HG02610 (cell line): ENCODE measurements at regions not wholly inside any gene's neighbourhood (a gene's known extent, or its start where the extent isn't known, plus 50 kb on each side); places are given as distances from the start of the nearest gene placed in this dataset.
A peak's percentile ranks its signal among the peaks of the same experiment; 100 is the strongest.
"Not testable (repeated sequence)": the region's sequence is repeated elsewhere in the genome, so short reads cannot be mapped to it uniquely, and the experiment has no call there.

Experiments used
- ATAC-seq: cut with Tn5 transposase; IDR thresholded peaks from one replicate; pipeline ENCODE4 v1.9.1; 2021; ENCODE audit warnings: mild to moderate bottlenecking, moderate library complexity; ENCODE audit not compliant: unreplicated experiment

DNA sequence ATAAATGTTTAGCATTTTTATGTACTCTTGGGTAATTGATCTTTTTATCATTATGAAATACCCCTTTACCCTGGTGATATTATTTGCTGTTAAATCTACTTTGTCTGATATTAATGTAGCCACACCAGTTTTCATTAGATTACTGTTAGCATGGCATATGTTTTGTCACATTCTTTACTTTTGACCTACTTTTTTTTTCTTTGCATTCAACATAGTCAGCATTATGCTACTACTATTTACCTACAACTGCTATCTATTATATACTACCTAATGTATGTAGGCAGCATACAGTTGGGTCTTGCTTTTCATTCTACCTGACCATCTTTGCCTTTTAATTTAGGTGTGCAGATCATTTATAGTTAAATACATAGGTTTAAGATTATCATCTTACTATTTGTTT lies 1429.6 kb upstream of the ALCAM start:
- ATAC-seq, result no peak

DNA sequence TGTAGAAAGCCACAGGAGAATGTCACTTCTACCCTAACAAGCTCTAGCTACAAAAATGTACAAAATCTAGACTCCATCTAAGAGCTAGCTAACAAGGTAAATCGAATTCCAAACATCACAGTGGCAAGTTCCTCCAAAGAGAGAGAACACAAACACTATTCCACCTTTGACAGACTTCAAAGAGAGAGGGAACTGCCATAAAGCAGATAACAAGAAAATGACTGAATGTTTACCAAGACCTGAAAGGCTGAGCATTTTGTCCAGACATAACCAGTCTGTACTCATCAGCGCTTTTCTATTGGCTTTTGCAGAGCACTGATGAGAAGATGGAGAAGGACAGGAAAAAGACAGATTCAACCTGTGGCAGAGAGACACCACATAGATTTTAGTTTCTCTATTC lies 1419.6 kb upstream of the ALCAM start:
- ATAC-seq, result no peak

DNA sequence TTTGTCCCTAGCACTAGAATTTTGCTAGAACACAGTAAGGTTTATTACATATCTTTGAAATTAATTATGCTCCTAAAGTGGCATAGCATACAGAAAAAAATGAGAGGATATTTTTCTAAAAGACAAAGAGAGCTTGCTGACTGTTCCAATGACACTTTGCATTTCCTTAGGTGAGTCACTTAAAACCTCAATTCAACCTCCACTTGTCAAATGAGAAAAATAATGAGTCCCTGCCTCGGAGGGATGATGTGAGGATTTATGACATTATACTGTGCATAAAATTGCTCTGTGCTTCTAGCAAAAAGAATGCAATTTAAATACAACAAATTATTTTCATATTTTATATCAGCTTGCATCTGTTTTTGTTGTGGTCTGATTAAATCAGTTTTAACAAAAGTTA lies 1417.0 kb upstream of the ALCAM start:
- no peak for ATAC-seq

GRCh38 chr3:103950676-103951075 lies 1416.0 kb upstream of the ALCAM start:
- ATAC-seq, result no peak

- ATAC-seq, result no peak
Measured at GRCh38 chr3:103953796-103954195, 1412.9 kb upstream of the ALCAM start.

DNA sequence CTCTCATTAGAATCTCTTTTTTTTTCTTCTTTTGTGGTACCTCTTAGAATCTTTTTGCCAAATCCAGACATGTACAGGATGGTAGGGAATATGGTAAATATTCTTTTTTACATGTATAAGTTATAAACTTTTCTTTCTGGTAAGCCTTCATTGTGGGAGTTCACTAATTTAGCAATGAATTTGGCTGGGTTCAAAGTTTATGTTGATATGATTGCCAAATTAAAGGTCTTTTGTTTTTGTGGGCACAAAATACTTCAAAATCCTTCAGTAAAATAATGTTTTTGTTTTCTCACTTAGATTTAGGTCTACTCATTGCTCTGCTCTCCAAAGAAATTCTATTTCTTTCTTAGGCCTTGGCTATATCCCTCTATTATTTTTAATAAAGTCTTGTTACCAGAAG lies 1405.9 kb upstream of the ALCAM start:
- ATAC-seq, result no peak

DNA sequence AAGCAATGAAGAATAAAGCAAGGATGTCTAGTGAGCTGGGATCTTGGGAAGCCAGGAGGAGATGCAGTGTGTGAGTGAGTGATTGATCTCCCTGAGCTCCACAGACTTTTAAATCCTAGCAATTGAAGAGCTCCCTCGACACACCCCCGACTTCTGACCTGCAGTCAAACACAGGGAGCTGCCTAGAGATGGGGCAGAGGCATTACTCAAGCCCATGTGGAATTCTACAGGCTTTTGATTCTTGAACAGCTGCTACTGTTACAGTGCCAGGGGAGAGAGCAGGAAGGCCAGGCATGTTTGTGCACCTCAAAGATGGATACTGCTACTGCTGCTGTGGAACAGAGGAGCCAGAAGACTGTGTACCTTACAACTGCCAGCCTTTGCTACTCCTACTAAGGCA lies 1403.1 kb upstream of the ALCAM start:
- ATAC-seq, result no peak

- no peak for ATAC-seq
Measured at GRCh38 chr3:103965764-103966163, 1400.9 kb upstream of the ALCAM start.

GRCh38 chr3:103966749-103967148 lies 1400.0 kb upstream of the ALCAM start:
- ATAC-seq, result no peak

DNA sequence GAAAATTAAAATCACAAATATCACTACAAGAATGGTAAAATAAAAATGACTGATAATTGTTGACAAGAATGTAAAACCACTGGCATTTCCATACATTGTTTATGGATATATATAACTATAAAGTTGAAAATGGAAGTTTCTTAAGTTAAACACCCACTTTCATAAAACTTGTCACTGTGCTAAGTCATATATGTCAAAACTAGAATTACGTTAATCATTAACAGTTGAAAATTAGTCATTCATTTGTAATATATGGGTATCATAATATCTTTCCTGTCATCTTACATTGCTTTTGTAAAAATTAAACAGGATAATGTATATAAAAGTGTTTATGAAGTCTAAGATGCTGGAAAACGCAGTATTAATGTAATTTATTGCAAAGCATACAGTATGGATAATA lies 1398.6 kb upstream of the ALCAM start:
- peak; percentile 47 for ATAC-seq

- peak; percentile 66 for ATAC-seq
Measured at GRCh38 chr3:103968751-103969150, 1398.0 kb upstream of the ALCAM start.

- no peak for ATAC-seq
Measured at GRCh38 chr3:103976931-103977339, 1389.8 kb upstream of the ALCAM start.

- ATAC-seq, result no peak
Measured at GRCh38 chr3:103977417-103977816, 1389.3 kb upstream of the ALCAM start.

- no peak for ATAC-seq
Measured at GRCh38 chr3:103991461-103992115, 1375.1 kb upstream of the ALCAM start.

DNA sequence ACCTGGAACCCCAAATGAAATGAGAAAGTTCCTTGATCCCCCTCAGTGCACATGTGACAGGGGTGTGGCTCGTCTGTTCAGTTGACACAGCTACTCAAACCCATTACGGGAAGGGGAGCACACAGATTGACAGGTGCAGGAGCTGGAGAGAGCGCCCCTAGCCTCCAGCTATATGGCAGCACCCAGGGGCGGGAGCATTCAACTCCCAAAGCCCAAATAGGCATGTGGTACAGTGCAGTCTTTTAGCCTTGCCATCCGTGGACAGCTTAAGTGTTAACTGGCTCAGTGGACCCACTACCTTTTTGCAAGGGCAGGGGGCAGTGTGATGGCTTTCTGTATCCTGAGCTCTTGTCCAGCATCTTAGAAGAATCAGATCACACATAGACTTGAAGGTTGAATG lies 1374.2 kb upstream of the ALCAM start:
- no peak for ATAC-seq

- no peak for ATAC-seq
Measured at GRCh38 chr3:104004956-104005355, 1361.8 kb upstream of the ALCAM start.

GRCh38 chr3:104005815-104006214 lies 1360.9 kb upstream of the ALCAM start:
- no peak for ATAC-seq

GRCh38 chr3:104018541-104018940 lies 1348.2 kb upstream of the ALCAM start:
- ATAC-seq, result no peak

DNA sequence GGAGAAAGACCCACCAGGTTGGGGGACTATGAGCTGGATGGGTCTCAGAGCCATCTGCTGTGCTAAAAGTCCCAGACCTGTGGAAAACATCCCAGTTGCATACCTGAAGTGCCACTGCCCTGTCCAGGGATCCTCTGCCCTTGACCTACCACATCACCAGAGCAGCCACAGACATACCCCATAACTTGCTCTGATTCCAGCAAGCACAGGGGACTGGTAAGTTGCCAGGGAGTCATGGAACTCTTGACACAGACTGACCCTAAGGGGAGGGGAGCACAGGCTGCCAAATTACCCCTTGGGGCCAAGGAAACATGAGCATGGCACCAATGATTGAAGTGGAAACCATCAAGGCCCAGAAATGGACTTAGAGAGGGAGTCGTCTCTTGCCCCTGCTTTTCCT lies 1335.1 kb upstream of the ALCAM start:
- no peak for ATAC-seq

- ATAC-seq, result no peak
Measured at GRCh38 chr3:104032283-104032682, 1334.4 kb upstream of the ALCAM start.

GRCh38 chr3:104040896-104041295 lies 1325.8 kb upstream of the ALCAM start:
- ATAC-seq, result no peak

DNA sequence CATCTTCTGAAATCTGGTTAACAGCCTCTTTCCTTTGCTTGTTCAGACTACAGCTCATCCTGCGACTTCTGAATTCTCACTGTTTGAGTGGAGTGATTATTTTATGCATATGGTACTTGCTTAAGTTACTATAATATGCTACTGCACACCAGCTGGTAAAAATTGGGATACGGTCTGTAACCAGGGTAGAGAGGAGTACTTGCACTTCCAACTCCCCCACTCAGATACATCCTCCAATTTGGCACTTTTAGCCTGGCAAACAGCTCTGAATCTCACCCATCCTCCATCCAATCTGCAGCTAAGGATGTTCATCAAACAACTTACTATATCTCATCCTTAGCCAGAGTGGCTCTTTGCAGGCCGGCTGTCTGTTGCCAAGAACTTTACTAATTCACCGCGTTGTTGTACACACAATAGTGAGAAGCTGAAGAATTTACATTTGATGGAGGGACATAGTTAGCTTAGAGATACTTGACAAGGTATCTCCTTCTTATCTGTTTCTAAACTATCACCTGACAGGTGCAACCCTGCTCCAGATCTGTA lies 1323.6 kb upstream of the ALCAM start:
- not testable (repeated sequence) for ATAC-seq

DNA sequence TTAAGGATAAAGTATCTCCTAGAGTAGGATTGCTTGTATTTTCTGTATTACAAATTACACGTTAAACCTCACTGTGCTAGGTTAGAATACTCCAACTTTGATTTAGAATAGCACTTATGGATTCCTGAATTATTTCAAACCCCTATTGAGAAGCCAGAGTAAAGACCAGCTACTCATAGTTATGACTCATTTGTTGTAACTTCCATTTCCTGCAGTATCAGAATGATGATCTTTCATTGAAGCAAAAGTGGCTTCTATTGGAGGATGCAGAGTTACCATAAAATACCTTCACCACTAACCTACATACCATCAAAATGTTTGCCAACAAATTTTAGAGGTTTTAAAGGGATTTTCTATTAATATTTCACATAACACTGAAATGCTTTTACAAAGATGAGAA lies 1322.7 kb upstream of the ALCAM start:
- no peak for ATAC-seq
